SJSA1 (cell line): ENCODE measurements at regions not wholly inside any gene's neighbourhood (a gene's known extent, or its start where the extent isn't known, plus 50 kb on each side); places are given as distances from the start of the nearest gene placed in this dataset.

ENCODE experiments used
- DNase-seq, 2 experiments: peaks; one replicate each; pipeline ENCODE4 v3.0.0-alpha.2; 2015 to 2020; ENCODE audit warnings: low spot score in 2 of 2, low read depth in 1 of 2
- H3K27ac ChIP-seq: fragments of 250-450 bp; sonication (Bioruptor Pico); 2 replicates; pipeline ENCODE4 v1.5.1; 2020; ENCODE audit warnings: mild to moderate bottlenecking, moderate library complexity
- H3K27me3 ChIP-seq: fragments of 250-450 bp; sonication (Bioruptor Pico); replicated peaks from 2 replicates; pipeline ENCODE4 v1.5.1; 2020; ENCODE audit warnings: mild to moderate bottlenecking, moderate library complexity
- H3K36me3 ChIP-seq: fragments of 250-450 bp; sonication (Bioruptor Pico); 2 replicates; pipeline ENCODE4 v1.5.1; 2020; ENCODE audit warnings: mild to moderate bottlenecking
- H3K4me1 ChIP-seq: fragments of 250-450 bp; sonication (Bioruptor Pico); replicated peaks from 2 replicates; pipeline ENCODE4 v1.6.1; 2021; ENCODE audit warnings: mild to moderate bottlenecking
- H3K4me3 ChIP-seq: fragments of 250-450 bp; sonication (Bioruptor Pico); 2 replicates; pipeline ENCODE4 v1.5.1; 2020; ENCODE audit warnings: mild to moderate bottlenecking
- H3K9me3 ChIP-seq: fragments of 250-450 bp; sonication (Bioruptor Pico); replicated peaks from 2 replicates; pipeline ENCODE4 v1.5.1; 2020; ENCODE audit warnings: mild to moderate bottlenecking

DNA sequence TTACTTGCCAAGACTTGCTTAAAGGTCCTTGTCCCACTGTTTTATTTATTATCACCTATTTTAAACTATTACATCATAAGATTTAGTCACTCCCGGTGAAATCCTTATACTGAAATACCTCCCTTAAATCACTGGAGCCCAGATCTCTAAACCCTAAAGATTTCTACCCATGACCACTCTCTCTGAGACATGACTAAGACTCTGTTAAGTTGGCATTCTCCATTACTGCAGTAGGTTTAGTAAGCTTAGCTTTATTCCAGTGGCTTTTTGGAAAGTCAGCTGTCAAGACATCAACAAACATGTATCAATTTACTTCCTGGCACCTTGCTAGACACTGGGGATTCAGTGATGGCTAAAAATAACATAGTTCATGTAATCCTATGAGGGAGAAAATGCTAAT lies 874.2 kb downstream of the KCNMA1 start:
- no peaks in the 10 kb centered on the region for H3K4me1 ChIP-seq
- no peak for DNase-seq
- no peak overlapping the region for H3K27ac ChIP-seq

DNA sequence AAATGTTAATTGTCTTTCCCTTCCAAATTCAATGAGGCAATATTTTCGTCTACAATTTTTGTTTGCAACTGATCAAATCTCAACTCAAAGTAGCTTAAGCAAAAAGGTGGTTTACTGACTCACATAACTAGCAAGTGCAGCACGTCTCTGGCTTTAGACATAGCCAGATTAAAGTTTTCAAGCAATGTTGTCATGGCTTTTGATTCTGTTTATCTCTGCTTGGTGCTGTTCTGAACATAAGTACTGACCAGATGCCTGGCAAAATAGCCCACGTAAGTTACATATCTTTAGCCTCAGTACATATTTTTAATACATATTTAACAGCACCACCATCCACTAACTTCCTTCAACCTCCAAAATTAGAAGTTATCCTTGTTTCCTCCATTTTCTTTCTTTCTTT lies 877.9 kb downstream of the KCNMA1 start:
- no peak for DNase-seq
- Histone ChIP-seq H3K9me3 (no peaks in the 10 kb centered on the region), H3K27me3 (no peaks in the 10 kb centered on the region), H3K4me1 (no peaks in the 10 kb centered on the region), H3K4me3 (no peak overlapping the region), H3K36me3 (no peaks in the 10 kb centered on the region), H3K27ac (no peak overlapping the region)

More for the DNA sequence above, 874.2 kb downstream of the KCNMA1 start:
- H3K4me3 ChIP-seq: no peak overlapping the region
- no peaks in the 10 kb centered on the region for H3K27me3 ChIP-seq
- no peaks in the 10 kb centered on the region for H3K9me3 ChIP-seq
- H3K36me3 ChIP-seq: no peaks in the 10 kb centered on the region

- no peaks in the 10 kb centered on the region for H3K36me3 ChIP-seq
- no peaks in the 10 kb centered on the region for H3K27me3 ChIP-seq
- no peak overlapping the region for H3K27ac ChIP-seq
- no peak for DNase-seq
- no peaks in the 10 kb centered on the region for H3K4me1 ChIP-seq
- no peak overlapping the region for H3K4me3 ChIP-seq
- H3K9me3 ChIP-seq: no peaks in the 10 kb centered on the region
Observed at GRCh38 chr10:76743169-76743568, 894.4 kb downstream of the KCNMA1 start.

- peaks cover 6% of the 10 kb centered on the region; the same call in 1 of the 2 replicates for H3K27me3 ChIP-seq
- no peak overlapping the region for H3K4me3 ChIP-seq
- DNase-seq: no peak
- H3K9me3 ChIP-seq: no peaks in the 10 kb centered on the region
- no peak overlapping the region for H3K27ac ChIP-seq
- no peaks in the 10 kb centered on the region for H3K4me1 ChIP-seq
- no peaks in the 10 kb centered on the region for H3K36me3 ChIP-seq
Observed at GRCh38 chr10:76740514-76740913, 897.1 kb downstream of the KCNMA1 start.

- no peaks in the 10 kb centered on the region for H3K36me3 ChIP-seq
- no peaks in the 10 kb centered on the region for H3K4me1 ChIP-seq
- no peaks in the 10 kb centered on the region; the same call in 1 of the 2 replicates for H3K9me3 ChIP-seq
- no peak overlapping the region for H3K4me3 ChIP-seq
- H3K27ac ChIP-seq: no peak overlapping the region
- no peak for DNase-seq
- H3K27me3 ChIP-seq: peaks cover 6% of the 10 kb centered on the region; the same call in 1 of the 2 replicates
Observed at GRCh38 chr10:76738991-76739390, 898.6 kb downstream of the KCNMA1 start.

DNA sequence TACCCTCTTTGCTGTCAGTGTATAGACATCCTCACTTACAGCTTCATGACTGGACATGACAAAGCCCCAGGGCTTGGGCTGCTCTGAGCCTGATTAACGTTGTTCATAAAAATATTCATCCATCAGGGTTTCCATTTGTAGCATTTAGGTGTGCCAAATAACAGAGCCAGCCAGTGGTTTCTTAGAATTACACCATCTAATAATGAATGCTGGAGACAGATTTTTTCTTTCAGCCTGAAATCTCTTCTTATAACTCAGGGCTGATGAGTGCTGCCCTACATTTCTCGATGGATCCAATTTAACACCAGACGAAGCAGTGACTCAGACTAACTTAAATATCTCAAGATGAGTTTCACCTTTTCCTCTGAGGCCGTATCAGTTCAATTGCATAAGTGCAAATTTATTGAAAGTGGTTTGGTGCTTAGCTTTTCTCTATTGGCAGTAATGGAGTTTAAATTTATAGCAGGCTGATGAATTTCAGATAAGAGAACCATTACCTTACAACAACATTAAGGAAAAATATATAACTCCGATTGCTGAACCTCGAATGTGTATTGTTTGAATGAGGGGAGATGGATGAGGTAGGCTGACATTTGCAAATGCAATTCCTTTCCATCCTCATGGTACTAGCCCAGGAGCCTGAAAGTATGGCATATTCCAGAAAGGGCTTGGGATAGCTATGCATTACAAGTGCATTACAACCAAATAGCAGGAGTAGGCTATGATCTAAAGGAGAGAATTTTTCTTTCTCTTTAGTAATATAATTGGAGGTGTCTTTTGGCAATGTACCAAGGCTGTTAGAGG lies 900.6 kb downstream of the KCNMA1 start:
- H3K27ac ChIP-seq: no peak overlapping the region
- no peaks in the 10 kb centered on the region; the same call in 1 of the 2 replicates for H3K9me3 ChIP-seq
- no peak overlapping the region for H3K4me3 ChIP-seq
- no peaks in the 10 kb centered on the region for H3K4me1 ChIP-seq
- peaks cover 6% of the 10 kb centered on the region; the same call in 1 of the 2 replicates for H3K27me3 ChIP-seq
- H3K36me3 ChIP-seq: no peaks in the 10 kb centered on the region
- no peak for DNase-seq

DNA sequence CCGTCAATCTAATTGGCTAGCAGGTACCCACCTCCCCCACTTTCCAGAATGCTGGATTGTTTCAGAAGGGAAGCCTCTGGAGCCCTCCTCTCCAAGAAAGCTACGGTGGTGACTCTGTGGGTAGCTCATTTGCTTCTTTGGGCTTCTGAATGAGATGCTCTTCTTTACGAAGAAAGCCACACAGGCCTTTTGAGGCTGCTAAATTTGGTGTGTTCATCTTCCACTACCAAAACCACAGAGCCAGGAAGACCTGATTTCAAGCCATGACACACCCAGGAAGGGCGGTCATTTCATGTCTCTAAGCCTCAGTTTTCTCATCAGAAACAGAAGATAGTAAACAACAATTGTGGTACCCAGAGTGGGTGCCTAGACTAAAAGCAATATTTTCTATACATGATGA lies 901.2 kb downstream of the KCNMA1 start:
- H3K4me3 ChIP-seq: no peak overlapping the region
- DNase-seq: no peak
- no peaks in the 10 kb centered on the region for H3K4me1 ChIP-seq
- H3K27me3 ChIP-seq: peaks cover 6% of the 10 kb centered on the region; the same call in 1 of the 2 replicates
- H3K27ac ChIP-seq: no peak overlapping the region
- H3K9me3 ChIP-seq: no peaks in the 10 kb centered on the region; the same call in 1 of the 2 replicates
- H3K36me3 ChIP-seq: no peaks in the 10 kb centered on the region

DNA sequence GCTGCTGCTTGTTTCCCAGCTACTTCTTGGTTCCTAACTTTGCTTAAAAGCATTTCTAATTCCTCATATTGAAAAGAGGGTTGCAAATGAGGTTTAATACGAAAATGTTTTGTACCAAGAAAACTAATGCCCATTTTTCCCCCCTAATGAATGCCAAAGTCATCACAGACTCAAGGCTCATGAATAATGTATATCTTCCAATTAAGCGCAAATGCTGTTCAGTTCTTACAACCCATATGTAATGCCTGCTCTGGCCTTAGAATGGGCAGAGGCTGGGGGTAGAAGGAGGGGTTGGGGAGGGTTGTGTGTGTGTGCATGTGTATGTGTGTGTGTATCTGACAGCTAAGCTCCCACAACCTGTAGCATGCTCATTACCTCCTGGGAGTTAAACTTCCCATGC lies 901.7 kb downstream of the KCNMA1 start:
- Histone ChIP-seq H3K4me3 (no peak overlapping the region), H3K36me3 (no peaks in the 10 kb centered on the region), H3K4me1 (no peaks in the 10 kb centered on the region), H3K27me3 (peaks cover 6% of the 10 kb centered on the region; the same call in 1 of the 2 replicates), H3K27ac (no peak overlapping the region), H3K9me3 (no peaks in the 10 kb centered on the region; the same call in 1 of the 2 replicates)
- no peak for DNase-seq

DNA sequence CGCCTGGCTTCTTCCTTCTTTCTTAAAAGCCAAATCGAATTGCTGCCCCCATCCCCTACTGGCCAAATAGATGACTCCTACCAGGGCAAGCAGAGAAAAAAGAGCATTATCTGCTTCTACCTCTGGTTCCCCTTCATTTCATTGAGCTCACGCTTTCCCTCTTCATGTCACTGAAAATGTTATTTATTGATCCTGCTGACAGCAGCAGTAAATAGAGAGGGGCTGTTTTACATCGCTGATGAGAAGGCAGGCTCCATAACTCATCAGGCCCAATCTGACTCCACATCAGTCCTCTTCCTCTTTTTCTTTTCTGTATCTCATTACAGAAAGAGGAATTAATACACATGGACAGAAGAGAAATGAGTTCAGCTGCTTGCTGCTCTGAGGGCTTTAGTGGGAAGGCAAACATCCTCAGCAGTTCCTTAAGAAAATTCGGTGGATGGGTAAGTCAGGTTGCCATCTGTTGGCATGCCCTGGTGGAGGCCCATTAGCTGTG lies 904.1 kb downstream of the KCNMA1 start:
- no peaks in the 10 kb centered on the region for H3K36me3 ChIP-seq
- DNase-seq: no peak
- H3K27me3 ChIP-seq: peaks cover 6% of the 10 kb centered on the region; the same call in 1 of the 2 replicates
- H3K9me3 ChIP-seq: no peaks in the 10 kb centered on the region; the same call in 1 of the 2 replicates
- no peak overlapping the region for H3K4me3 ChIP-seq
- H3K27ac ChIP-seq: no peak overlapping the region
- no peaks in the 10 kb centered on the region for H3K4me1 ChIP-seq

- no peak overlapping the region for H3K27ac ChIP-seq
- H3K36me3 ChIP-seq: no peaks in the 10 kb centered on the region
- no peak for DNase-seq
- no peaks in the 10 kb centered on the region for H3K4me1 ChIP-seq
- peaks cover 4% of the 10 kb centered on the region; the same call in 1 of the 2 replicates for H3K27me3 ChIP-seq
- H3K9me3 ChIP-seq: no peaks in the 10 kb centered on the region; the same call in 1 of the 2 replicates
- no peak overlapping the region for H3K4me3 ChIP-seq
Observed at GRCh38 chr10:76732306-76732705, 905.3 kb downstream of the KCNMA1 start.

GRCh38 chr10:76729841-76730487 lies 907.6 kb downstream of the KCNMA1 start:
- H3K36me3 ChIP-seq: no peaks in the 10 kb centered on the region
- H3K4me3 ChIP-seq: no peak overlapping the region
- no peak overlapping the region for H3K27ac ChIP-seq
- H3K27me3 ChIP-seq: no peaks in the 10 kb centered on the region
- H3K4me1 ChIP-seq: no peaks in the 10 kb centered on the region
- no peaks in the 10 kb centered on the region; the same call in 1 of the 2 replicates for H3K9me3 ChIP-seq
- no peak for DNase-seq

DNA sequence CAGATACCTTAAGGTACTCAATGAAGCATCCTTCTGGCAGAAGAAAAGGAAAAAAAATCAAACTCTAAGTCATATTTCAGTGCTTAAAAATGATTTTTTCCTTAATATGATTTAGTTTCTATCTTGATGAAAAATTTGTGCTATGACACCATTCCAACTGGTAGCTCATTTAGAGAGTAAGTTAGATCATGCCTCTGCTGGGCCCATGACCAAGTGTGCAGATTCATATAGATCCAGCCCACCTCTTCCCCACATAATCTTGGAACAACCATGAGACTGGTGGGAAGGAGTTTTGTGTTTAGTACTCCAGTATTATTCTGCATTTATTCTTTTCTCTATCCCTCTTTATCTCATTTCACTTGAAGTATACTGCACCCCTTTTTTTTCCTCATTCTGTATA lies 908.3 kb downstream of the KCNMA1 start:
- no peak overlapping the region for H3K27ac ChIP-seq
- DNase-seq: no peak
- no peak overlapping the region for H3K4me3 ChIP-seq

GRCh38 chr10:76727038-76727437 lies 910.6 kb downstream of the KCNMA1 start:
- no peaks in the 10 kb centered on the region for H3K4me1 ChIP-seq
- H3K4me3 ChIP-seq: no peak overlapping the region
- H3K36me3 ChIP-seq: no peaks in the 10 kb centered on the region
- no peak overlapping the region for H3K27ac ChIP-seq
- no peaks in the 10 kb centered on the region for H3K9me3 ChIP-seq
- no peaks in the 10 kb centered on the region for H3K27me3 ChIP-seq
- no peak for DNase-seq

More for the DNA sequence above, 908.3 kb downstream of the KCNMA1 start:
- no peaks in the 10 kb centered on the region for H3K4me1 ChIP-seq
- H3K36me3 ChIP-seq: no peaks in the 10 kb centered on the region
- no peaks in the 10 kb centered on the region; the same call in 1 of the 2 replicates for H3K9me3 ChIP-seq
- no peaks in the 10 kb centered on the region for H3K27me3 ChIP-seq

GRCh38 chr10:76723844-76724243 lies 913.8 kb downstream of the KCNMA1 start:
- DNase-seq: no peak
- H3K9me3 ChIP-seq: no peaks in the 10 kb centered on the region
- no peak overlapping the region for H3K4me3 ChIP-seq

More at GRCh38 chr10:76723844-76724243, 913.8 kb downstream of the KCNMA1 start:
- H3K27ac ChIP-seq: no peak overlapping the region
- H3K4me1 ChIP-seq: no peaks in the 10 kb centered on the region
- no peaks in the 10 kb centered on the region for H3K27me3 ChIP-seq
- H3K36me3 ChIP-seq: no peaks in the 10 kb centered on the region
